ENCODE measurements at regions not wholly inside any gene's neighbourhood (a gene's known extent, or its start where the extent isn't known, plus 50 kb on each side); places are given as distances from the start of the nearest gene placed in this dataset.
A peak's percentile ranks its signal among the peaks of the same experiment; 100 is the strongest.

GRCh38 chr6:134680021-134680420 is 269.9 kb downstream of the ALDH8A1 start:
- Histone ChIP-seq H3K4me3 (no peak overlapping the region), H3K9me3 (no peaks in the 10 kb centered on the region)
- no peak for DNase-seq

GRCh38 chr6:134678436-134678889 is 271.4 kb downstream of the ALDH8A1 start:
- no peaks in the 10 kb centered on the region for H3K36me3 ChIP-seq (ENCODE audit: low read depth)
- intact Hi-C loops (cut with DNase I, micrococcal nuclease): no loop called here
- peaks cover 21% of the 10 kb centered on the region for H3K4me1 ChIP-seq (ENCODE audit: low read depth)
- DNase-seq (peak; percentile 63 to 94 (median 79)), ATAC-seq (peak; percentile 80)
- H3K9me3 ChIP-seq: no peaks in the 10 kb centered on the region
- TF ChIP-seq CTCF (IDR thresholded peaks at IDR 0.05): no peak
- no peak overlapping the region for H3K4me3 ChIP-seq

More at GRCh38 chr6:134680021-134680420, 269.9 kb downstream of the ALDH8A1 start:
- TF ChIP-seq CTCF (IDR thresholded peaks at IDR 0.05): no peak
- Histone ChIP-seq H3K4me1 (ENCODE audit: low read depth) (peaks cover 21% of the 10 kb centered on the region), H3K36me3 (ENCODE audit: low read depth) (no peaks in the 10 kb centered on the region)
- intact Hi-C loops (cut with DNase I, micrococcal nuclease): no loop called here
- no peak for ATAC-seq

GRCh38 chr6:134676307-134677281 is 273.3 kb downstream of the ALDH8A1 start:
- Histone ChIP-seq H3K36me3 (ENCODE audit: low read depth) (no peaks in the 10 kb centered on the region), H3K4me3 (no peak overlapping the region), H3K9me3 (no peaks in the 10 kb centered on the region), H3K4me1 (ENCODE audit: low read depth) (peaks cover 21% of the 10 kb centered on the region)
- no peak for TF ChIP-seq CTCF (IDR thresholded peaks at IDR 0.05)
- intact Hi-C loops (cut with DNase I, micrococcal nuclease): no loop called here
- DNase-seq (peak; percentile 65 to 72 (median 67)), ATAC-seq (peak; percentile 86)

GRCh38 chr6:134675110-134676054 is 274.5 kb downstream of the ALDH8A1 start:
- Histone ChIP-seq H3K9me3 (no peaks in the 10 kb centered on the region), H3K4me3 (no peak overlapping the region), H3K36me3 (ENCODE audit: low read depth) (no peaks in the 10 kb centered on the region), H3K4me1 (ENCODE audit: low read depth) (peaks cover 21% of the 10 kb centered on the region)
- DNase-seq: no peak
- ATAC-seq: no peak
- intact Hi-C loops (cut with DNase I, micrococcal nuclease): no loop called here
- TF ChIP-seq CTCF (IDR thresholded peaks at IDR 0.05): no peak

- DNase-seq (no peak), ATAC-seq (no peak)
- peaks cover 21% of the 10 kb centered on the region for H3K4me1 ChIP-seq (ENCODE audit: low read depth)
- TF ChIP-seq CTCF (IDR thresholded peaks at IDR 0.05): no peak
- no peaks in the 10 kb centered on the region for H3K36me3 ChIP-seq (ENCODE audit: low read depth)
- H3K9me3 ChIP-seq: no peaks in the 10 kb centered on the region
- intact Hi-C loops (cut with DNase I, micrococcal nuclease): no loop called here
- no peak overlapping the region for H3K4me3 ChIP-seq
Observed at GRCh38 chr6:134674562-134674961, 275.3 kb downstream of the ALDH8A1 start.

Measured in mucosa of descending colon (tissue), 3 donors.